Activated CD8-positive, alpha-beta memory T cell treated with anti-CD3 and anti-CD28 coated beads, Interleukin-2, amount 50 U/mL, for 48 hours (primary cell): ENCODE measurements at regions not wholly inside any gene's neighbourhood (a gene's known extent, or its start where the extent isn't known, plus 50 kb on each side); places are given as distances from the start of the nearest gene placed in this dataset.

Experiments used
- DNase-seq: peaks from one replicate; pipeline ENCODE4 v3.0.0-alpha.2; 2020

GRCh38 chr9:135255033-135255840 is 167.8 kb downstream of the OLFM1 start:
- DNase-seq: no peak

GRCh38 chr9:135255841-135256580 is 168.5 kb downstream of the OLFM1 start:
- no peak for DNase-seq

GRCh38 chr9:135256581-135257354 is 169.3 kb downstream of the OLFM1 start:
- no peak for DNase-seq

GRCh38 chr9:135258461-135258860 is 171.0 kb downstream of the OLFM1 start:
- no peak for DNase-seq

GRCh38 chr9:135259273-135259672 is 171.8 kb downstream of the OLFM1 start:
- no peak for DNase-seq

- DNase-seq: no peak
Observed at GRCh38 chr9:135260221-135261180, 173.0 kb downstream of the OLFM1 start.

GRCh38 chr9:135262248-135262647 is 174.8 kb downstream of the OLFM1 start:
- no peak for DNase-seq

- DNase-seq: no peak
Observed at GRCh38 chr9:135263511-135263910, 176.0 kb downstream of the OLFM1 start.

- no peak for DNase-seq
Observed at GRCh38 chr9:135265931-135266330, 178.5 kb downstream of the OLFM1 start.

- DNase-seq: no peak
Observed at GRCh38 chr9:135267191-135267809, 179.8 kb downstream of the OLFM1 start.

- DNase-seq: no peak
Observed at GRCh38 chr9:135268031-135268430, 180.6 kb downstream of the OLFM1 start.

- no peak for DNase-seq
Observed at GRCh38 chr9:135268981-135269380, 181.5 kb downstream of the OLFM1 start.

- no peak for DNase-seq
Observed at GRCh38 chr9:135269912-135270830, 182.7 kb downstream of the OLFM1 start.

GRCh38 chr9:135271425-135271824 is 184.0 kb downstream of the OLFM1 start:
- no peak for DNase-seq

GRCh38 chr9:135272608-135273007 is 185.1 kb downstream of the OLFM1 start:
- no peak for DNase-seq

GRCh38 chr9:135273008-135273407 is 185.5 kb downstream of the OLFM1 start:
- no peak for DNase-seq

- DNase-seq: no peak
Observed at GRCh38 chr9:135275163-135275562, 187.7 kb downstream of the OLFM1 start.

GRCh38 chr9:135275571-135276289 is 188.3 kb downstream of the OLFM1 start:
- no peak for DNase-seq

- no peak for DNase-seq
Observed at GRCh38 chr9:135277219-135278201, 190.0 kb downstream of the OLFM1 start.
